Nephron progenitor cell (in vitro differentiated cells): ENCODE measurements at regions not wholly inside any gene's neighbourhood (a gene's known extent, or its start where the extent isn't known, plus 50 kb on each side); places are given as distances from the start of the nearest gene placed in this dataset.

Experiments used
- DNase-seq: peaks from one replicate; pipeline ENCODE4 v3.0.0; 2021
- H3K27ac Mint-ChIP-seq: 2 replicates; pipeline ENCODE4 v1.8.0; 2021; ENCODE audit warnings: mild to moderate bottlenecking, moderate library complexity, mixed read lengths
- H3K27me3 Mint-ChIP-seq: 2 replicates; pipeline ENCODE4 v1.8.0; 2021; ENCODE audit warnings: mild to moderate bottlenecking, low read depth, mixed read lengths; ENCODE audit not compliant: poor library complexity
- H3K36me3 Mint-ChIP-seq: 2 replicates; pipeline ENCODE4 v1.8.0; 2021; ENCODE audit warnings: low read depth, mixed read lengths
- H3K4me1 Mint-ChIP-seq: 2 replicates; pipeline ENCODE4 v1.8.0; 2021; ENCODE audit warnings: mixed read lengths
- H3K4me3 Mint-ChIP-seq: 2 replicates; pipeline ENCODE4 v1.8.0; 2021; ENCODE audit warnings: mild to moderate bottlenecking, moderate library complexity, mixed read lengths
- H3K9me3 Mint-ChIP-seq: 2 replicates; pipeline ENCODE4 v1.8.0; 2021; ENCODE audit warnings: mild to moderate bottlenecking, moderate library complexity, mixed read lengths
- CTCF ChIP-seq: fragments of 200-600 bp; sonication (generic); IDR thresholded peaks from 2 replicates; pipeline ENCODE4 v1.5.0; 2021; ENCODE audit warnings: antibody characterized with exemption

GRCh38 chr5:159571501-159572244 lies 241.4 kb upstream of the IL12B start:
- no peak overlapping the region for H3K27ac Mint-ChIP-seq
- no peak for TF ChIP-seq CTCF
- peaks cover 7% of the 10 kb centered on the region for H3K27me3 Mint-ChIP-seq
- DNase-seq = no peak
- H3K36me3 Mint-ChIP-seq = no peaks in the 10 kb centered on the region
- H3K4me3 Mint-ChIP-seq = no peak overlapping the region
- H3K9me3 Mint-ChIP-seq = no peaks in the 10 kb centered on the region
- no peaks in the 10 kb centered on the region for H3K4me1 Mint-ChIP-seq

GRCh38 chr5:159576902-159577301 lies 246.6 kb upstream of the IL12B start:
- TF ChIP-seq CTCF = no peak
- Mint-ChIP-seq H3K4me1 (no peaks in the 10 kb centered on the region), H3K4me3 (no peak overlapping the region), H3K36me3 (no peaks in the 10 kb centered on the region), H3K27ac (no peak overlapping the region), H3K9me3 (no peaks in the 10 kb centered on the region), H3K27me3 (peaks cover 8% of the 10 kb centered on the region)
- no peak for DNase-seq

GRCh38 chr5:159581502-159582249 lies 251.4 kb upstream of the IL12B start:
- no peaks in the 10 kb centered on the region for H3K4me1 Mint-ChIP-seq
- peaks cover 3% of the 10 kb centered on the region for H3K9me3 Mint-ChIP-seq
- no peak overlapping the region for H3K4me3 Mint-ChIP-seq
- no peak overlapping the region for H3K27ac Mint-ChIP-seq
- TF ChIP-seq CTCF = no peak
- no peak for DNase-seq
- H3K27me3 Mint-ChIP-seq = peaks cover 4% of the 10 kb centered on the region
- no peaks in the 10 kb centered on the region for H3K36me3 Mint-ChIP-seq

GRCh38 chr5:159582756-159583541 lies 252.7 kb upstream of the IL12B start:
- Mint-ChIP-seq H3K4me1 (no peaks in the 10 kb centered on the region), H3K36me3 (no peaks in the 10 kb centered on the region), H3K4me3 (no peak overlapping the region), H3K9me3 (peaks cover 3% of the 10 kb centered on the region), H3K27me3 (peaks cover 7% of the 10 kb centered on the region), H3K27ac (no peak overlapping the region)
- TF ChIP-seq CTCF = no peak
- DNase-seq = no peak

GRCh38 chr5:159586921-159587320 lies 256.6 kb upstream of the IL12B start:
- no peak overlapping the region for H3K27ac Mint-ChIP-seq
- H3K4me3 Mint-ChIP-seq = no peak overlapping the region
- peaks cover 3% of the 10 kb centered on the region for H3K9me3 Mint-ChIP-seq
- no peak for DNase-seq
- H3K4me1 Mint-ChIP-seq = no peaks in the 10 kb centered on the region
- TF ChIP-seq CTCF = no peak
- no peaks in the 10 kb centered on the region for H3K36me3 Mint-ChIP-seq
- peaks cover 7% of the 10 kb centered on the region for H3K27me3 Mint-ChIP-seq
